Gastroesophageal sphincter (tissue), 3 donors: ENCODE measurements at regions not wholly inside any gene's neighbourhood (a gene's known extent, or its start where the extent isn't known, plus 50 kb on each side); places are given as distances from the start of the nearest gene placed in this dataset.

ENCODE experiments used
- EP300 ChIP-seq: sonication (generic); formaldehyde crosslinking; IDR thresholded peaks from one replicate; pipeline ENCODE4 v1.6.1; 2017; ENCODE audit warnings: antibody characterized with exemption, mild to moderate bottlenecking
- POLR2A ChIP-seq, 2 donors: fragments of 450-650 bp; IDR thresholded peaks; one replicate each; pipeline ENCODE4 v1.6.1; 2017; ENCODE audit warnings: antibody characterized with exemption in 2 of 2, mild to moderate bottlenecking in 2 of 2, moderate library complexity in 1 of 2
- POLR2AphosphoS5 ChIP-seq: sonication (generic); formaldehyde crosslinking; IDR thresholded peaks from one replicate; pipeline ENCODE4 v1.6.1; 2017; ENCODE audit warnings: antibody characterized with exemption
- TF ChIP-seq, protein P1 (sequence below), 4 experiments: fragments of 200-600 bp in 2 of 4; fragments of 450-650 bp in 2 of 4; sonication (generic) in 1 of 4; IDR thresholded peaks; one replicate each; pipeline ENCODE4 v1.5.1; 2017 to 2019; ENCODE audit warnings: antibody characterized with exemption in 4 of 4, mild to moderate bottlenecking in 2 of 4, moderate library complexity in 2 of 4

- no peak for TF ChIP-seq POLR2A (IDR thresholded peaks at IDR 0.05)
- TF ChIP-seq, protein P1, sequence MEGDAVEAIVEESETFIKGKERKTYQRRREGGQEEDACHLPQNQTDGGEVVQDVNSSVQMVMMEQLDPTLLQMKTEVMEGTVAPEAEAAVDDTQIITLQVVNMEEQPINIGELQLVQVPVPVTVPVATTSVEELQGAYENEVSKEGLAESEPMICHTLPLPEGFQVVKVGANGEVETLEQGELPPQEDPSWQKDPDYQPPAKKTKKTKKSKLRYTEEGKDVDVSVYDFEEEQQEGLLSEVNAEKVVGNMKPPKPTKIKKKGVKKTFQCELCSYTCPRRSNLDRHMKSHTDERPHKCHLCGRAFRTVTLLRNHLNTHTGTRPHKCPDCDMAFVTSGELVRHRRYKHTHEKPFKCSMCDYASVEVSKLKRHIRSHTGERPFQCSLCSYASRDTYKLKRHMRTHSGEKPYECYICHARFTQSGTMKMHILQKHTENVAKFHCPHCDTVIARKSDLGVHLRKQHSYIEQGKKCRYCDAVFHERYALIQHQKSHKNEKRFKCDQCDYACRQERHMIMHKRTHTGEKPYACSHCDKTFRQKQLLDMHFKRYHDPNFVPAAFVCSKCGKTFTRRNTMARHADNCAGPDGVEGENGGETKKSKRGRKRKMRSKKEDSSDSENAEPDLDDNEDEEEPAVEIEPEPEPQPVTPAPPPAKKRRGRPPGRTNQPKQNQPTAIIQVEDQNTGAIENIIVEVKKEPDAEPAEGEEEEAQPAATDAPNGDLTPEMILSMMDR (IDR thresholded peaks at IDR 0.05): no peak
- no peak for TF ChIP-seq EP300
- TF ChIP-seq POLR2AphosphoS5: no peak
Observed at GRCh38 chr5:127210042-127210441, 80.6 kb upstream of the MEGF10 start.
